HCT116 (cell line): ENCODE measurements at regions not wholly inside any gene's neighbourhood (a gene's known extent, or its start where the extent isn't known, plus 50 kb on each side); places are given as distances from the start of the nearest gene placed in this dataset.

ENCODE experiments used
- ATAC-seq: fragments of 200-7000 bp; cut with Tn5 transposase; 2 replicates; pipeline ENCODE4 v1.9.1; 2020; ENCODE audit warnings: mild to moderate bottlenecking, moderate library complexity
- BruUV-seq: library from RNA; stranded (reverse); fragments of 400-500 nt; replicated peaks from 2 replicates; lab custom pipeline; 2021; lab: Mats Ljungman, UMichigan
- CTCF ChIA-PET: fragments of 300-600 bp; sonication (Branson Sonifier 250); formaldehyde crosslinking; loops from one replicate; lab custom pipeline; 2021; ENCODE audit warnings: antibody characterized with exemption; lab: Charles Lee
- POLR2A ChIA-PET: fragments of 300-600, 350-600 bp; sonication (Branson Sonifier 250); formaldehyde crosslinking; loops from one replicate; lab custom pipeline; 2021; ENCODE audit warnings: antibody characterized with exemption; lab: Charles Lee
- RAD21 ChIA-PET, 2 experiments: fragments of 300-600 bp; sonication (Branson Sonifier 250); formaldehyde crosslinking; loops; one replicate each; lab custom pipeline; 2023; ENCODE audit warnings: low total read pairs in 2 of 2; ENCODE audit not compliant: uncharacterized antibody in 2 of 2, unreplicated experiment in 2 of 2, low non-redundant PET in 1 of 2; lab: Charles Lee
- DNase-seq: peaks from one replicate; pipeline ENCODE4 v3.0.0-alpha.2; 2010; ENCODE audit warnings: low read depth, low spot score
- H2AFZ ChIP-seq: fragments of 200-600 bp; shearing (Covaris generic), sonication (generic); 2 replicates; pipeline ENCODE4 v1.6.1; 2017; ENCODE audit warnings: low read depth, mixed run types, mixed read lengths, antibody characterized with exemption, low read length; ENCODE audit not compliant: poor library complexity, severe bottlenecking
- H3K27ac ChIP-seq: 2 replicates; pipeline ENCODE4 v1.5.1; 2012; ENCODE audit warnings: low read depth, low read length
- H3K27me3 ChIP-seq: fragments of 200-600 bp; sonication (generic); 2 replicates; pipeline ENCODE4 v1.6.1; 2016; ENCODE audit warnings: mixed run types, low read length, mixed read lengths; ENCODE audit not compliant: insufficient read depth
- H3K36me3 ChIP-seq, 2 experiments: fragments of 200-500 bp in 1 of 2; fragments of 200-600 bp in 1 of 2; sonication (Bioruptor generic) in 1 of 2; sonication (generic) in 1 of 2; 2 replicates each; pipeline versions ENCODE4 v1.5.1 to v1.6.1; 2014 to 2016; ENCODE audit warnings: low read length in 2 of 2, inconsistent platforms in 1 of 2, mixed read lengths in 1 of 2, mixed run types in 1 of 2; ENCODE audit not compliant: insufficient read depth in 2 of 2, control insufficient read depth in 1 of 2
- H3K4me1 ChIP-seq, 2 experiments: fragments of 200-600 bp in 1 of 2; sonication (generic) in 1 of 2; 2 replicates each; pipeline versions ENCODE4 v1.5.1 to v1.6.1; 2012 to 2017; ENCODE audit warnings: low read length in 2 of 2, inconsistent platforms in 1 of 2, mild to moderate bottlenecking in 1 of 2, mixed read lengths in 1 of 2, mixed run types in 1 of 2, moderate library complexity in 1 of 2; ENCODE audit not compliant: insufficient read depth in 2 of 2, control insufficient read depth in 1 of 2
- H3K4me2 ChIP-seq: fragments of 200-600 bp; sonication (generic); 2 replicates; pipeline ENCODE4 v1.6.1; 2017; ENCODE audit warnings: mixed run types, low read length, mixed read lengths
- H3K4me3 ChIP-seq, 2 experiments: fragments of 200-600 bp in 1 of 2; sonication (generic) in 1 of 2; replicated peaks in 1 of 2; 2 replicates each; pipeline ENCODE4 v1.5.1; 2011 to 2016; ENCODE audit warnings: low read length in 2 of 2, control low read depth in 1 of 2, low read depth in 1 of 2, mild to moderate bottlenecking in 1 of 2, mixed read lengths in 1 of 2, mixed run types in 1 of 2
- H3K79me2 ChIP-seq: fragments of 200-600 bp; sonication (generic); 2 replicates; pipeline ENCODE4 v1.6.1; 2017; ENCODE audit warnings: mild to moderate bottlenecking, mixed run types, low read length, moderate library complexity, mixed read lengths; ENCODE audit not compliant: insufficient read depth
- H3K9ac ChIP-seq: fragments of 200-600 bp; sonication (generic); 2 replicates; pipeline ENCODE4 v1.6.1; 2016; ENCODE audit warnings: low read length, mixed read lengths
- H3K9me2 ChIP-seq: fragments of 200-600 bp; sonication (generic), shearing (Covaris generic); 2 replicates; pipeline ENCODE4 v1.6.1; 2017; ENCODE audit warnings: mixed run types, mild to moderate bottlenecking, moderate library complexity; ENCODE audit not compliant: insufficient read depth
- H3K9me3 ChIP-seq, 2 experiments: fragments of 200-500 bp in 1 of 2; fragments of 200-600 bp in 1 of 2; sonication (Bioruptor generic) in 1 of 2; sonication (generic) in 1 of 2; 2 replicates each; pipeline ENCODE4 v1.6.1; 2014 to 2017; ENCODE audit warnings: low read length in 2 of 2, mixed read lengths in 2 of 2, inconsistent platforms in 1 of 2, low read depth in 1 of 2, mild to moderate bottlenecking in 1 of 2, mixed run types in 1 of 2, moderate library complexity in 1 of 2; ENCODE audit not compliant: control insufficient read depth in 1 of 2, insufficient read depth in 1 of 2
- H4K20me1 ChIP-seq: fragments of 200-600 bp; sonication (generic), shearing (Covaris generic); 2 replicates; pipeline ENCODE4 v1.6.1; 2017; ENCODE audit warnings: mixed run types, mild to moderate bottlenecking, moderate library complexity; ENCODE audit not compliant: insufficient read depth
- CBX3 ChIP-seq: IDR thresholded peaks from 2 replicates; pipeline ENCODE4 v1.6.1; 2012; ENCODE audit warnings: low read depth
- CEBPB ChIP-seq: IDR thresholded peaks from 2 replicates; pipeline ENCODE4 v1.6.1; 2012; ENCODE audit warnings: low read depth
- CTCF ChIP-seq, 3 experiments: fragments of 200-600 bp in 1 of 3; sonication (generic) in 1 of 3; IDR thresholded peaks in 2 of 3; conservative IDR thresholded peaks in 1 of 3; 2 replicates each; pipeline ENCODE4 v1.5.1; 2012 to 2017; ENCODE audit warnings: low read depth in 2 of 3, low read length in 2 of 3, antibody characterized with exemption in 1 of 3, borderline replicate concordance in 1 of 3, control low read depth in 1 of 3, mild to moderate bottlenecking in 1 of 3, mixed read lengths in 1 of 3, mixed run types in 1 of 3, moderate library complexity in 1 of 3; ENCODE audit not compliant: insufficient read depth in 1 of 3
- ELF1 ChIP-seq: IDR thresholded peaks from 2 replicates; pipeline ENCODE4 v1.6.1; 2012; ENCODE audit warnings: low read depth, borderline replicate concordance
- EZH2 ChIP-seq: fragments of 200-600 bp; sonication (generic); IDR thresholded peaks from 2 replicates; pipeline ENCODE4 v1.6.1; 2017; ENCODE audit warnings: antibody characterized with exemption, mixed run types
- POLR2AphosphoS5 ChIP-seq: IDR thresholded peaks from 2 replicates; pipeline ENCODE4 v1.6.1; 2011; ENCODE audit warnings: mild to moderate bottlenecking, low read depth, low read length, moderate library complexity
- REST ChIP-seq: IDR thresholded peaks from 2 replicates; pipeline ENCODE4 v1.6.1; 2012; ENCODE audit warnings: low read depth
- SIN3A ChIP-seq: IDR thresholded peaks from 2 replicates; pipeline ENCODE4 v1.6.1; 2012; ENCODE audit warnings: low read depth
- intact Hi-C: fragments of 100-400 bp; cut with micrococcal nuclease; formaldehyde crosslinking; loops from 2 replicates; pipeline ENCODE4 v1.10.0; 2022
- TF ChIP-seq, protein P1 (sequence below): IDR thresholded peaks from 2 replicates; pipeline ENCODE4 v1.6.1; 2011; ENCODE audit warnings: mild to moderate bottlenecking, low read length, moderate library complexity; ENCODE audit not compliant: insufficient replicate concordance; ENCODE audit errors: extremely low read depth

- Histone ChIP-seq H3K79me2 (no peaks in the 10 kb centered on the region), H3K27ac (no peak overlapping the region), H3K4me2 (no peak overlapping the region), H3K27me3 (no peaks in the 10 kb centered on the region), H3K4me1 (no peaks in the 10 kb centered on the region), H3K9me2 (no peaks in the 10 kb centered on the region), H3K9ac (no peak overlapping the region), H2AFZ (no peak overlapping the region), H4K20me1 (no peaks in the 10 kb centered on the region), H3K36me3 (no peaks in the 10 kb centered on the region), H3K9me3 (peaks cover 0 to 15% of the 10 kb centered on the region in 2 experiments; a peak in 2 of 4 replicates), H3K4me3 (no peak overlapping the region)
- ChIA-PET RAD21 (no interaction called here), POLR2A (no interaction called here), CTCF (no interaction called here)
- DNase-seq, result no peak
- no TSS peak for BruUV-seq
- TF ChIP-seq REST (no peak), POLR2AphosphoS5 (no peak), SIN3A (no peak), EZH2 (no peak), ELF1 (no peak), CBX3 (no peak), CTCF (IDR thresholded peaks at IDR 0.05 in 2 of 3, conservative IDR thresholded peaks at IDR 0.05 in 1 of 3; ENCODE audit: borderline replicate concordance in 1 of 3, insufficient read depth in 1 of 3, low read depth in 2 of 3, low read length in 2 of 3) (no peak), CEBPB (no peak)
- TF ChIP-seq, protein P1, sequence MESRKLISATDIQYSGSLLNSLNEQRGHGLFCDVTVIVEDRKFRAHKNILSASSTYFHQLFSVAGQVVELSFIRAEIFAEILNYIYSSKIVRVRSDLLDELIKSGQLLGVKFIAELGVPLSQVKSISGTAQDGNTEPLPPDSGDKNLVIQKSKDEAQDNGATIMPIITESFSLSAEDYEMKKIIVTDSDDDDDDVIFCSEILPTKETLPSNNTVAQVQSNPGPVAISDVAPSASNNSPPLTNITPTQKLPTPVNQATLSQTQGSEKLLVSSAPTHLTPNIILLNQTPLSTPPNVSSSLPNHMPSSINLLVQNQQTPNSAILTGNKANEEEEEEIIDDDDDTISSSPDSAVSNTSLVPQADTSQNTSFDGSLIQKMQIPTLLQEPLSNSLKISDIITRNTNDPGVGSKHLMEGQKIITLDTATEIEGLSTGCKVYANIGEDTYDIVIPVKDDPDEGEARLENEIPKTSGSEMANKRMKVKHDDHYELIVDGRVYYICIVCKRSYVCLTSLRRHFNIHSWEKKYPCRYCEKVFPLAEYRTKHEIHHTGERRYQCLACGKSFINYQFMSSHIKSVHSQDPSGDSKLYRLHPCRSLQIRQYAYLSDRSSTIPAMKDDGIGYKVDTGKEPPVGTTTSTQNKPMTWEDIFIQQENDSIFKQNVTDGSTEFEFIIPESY, result no peak
- ATAC-seq, result no peak
- intact Hi-C loops, result no loop called here
Measured at GRCh38 chr16:63578791-63579190, 1542.6 kb upstream of the CDH8 start.
